Endothelial cell (in vitro differentiated cells): ENCODE measurements at regions not wholly inside any gene's neighbourhood (a gene's known extent, or its start where the extent isn't known, plus 50 kb on each side); places are given as distances from the start of the nearest gene placed in this dataset.

Experiments
- DNase-seq: peaks from one replicate; pipeline ENCODE4 v3.0.0; 2021; ENCODE audit warnings: low spot score
- H3K27ac Mint-ChIP-seq: one replicate; pipeline ENCODE4 v1.8.0; 2021; ENCODE audit warnings: mixed read lengths, inconsistent platforms; ENCODE audit not compliant: unreplicated experiment
- H3K27me3 Mint-ChIP-seq: one replicate; pipeline ENCODE4 v1.8.0; 2021; ENCODE audit warnings: mild to moderate bottlenecking, moderate library complexity, mixed read lengths, inconsistent platforms; ENCODE audit not compliant: unreplicated experiment
- H3K36me3 Mint-ChIP-seq: one replicate; pipeline ENCODE4 v1.8.0; 2021; ENCODE audit warnings: mild to moderate bottlenecking, low read depth, mixed read lengths, inconsistent platforms; ENCODE audit not compliant: unreplicated experiment
- H3K4me1 Mint-ChIP-seq: one replicate; pipeline ENCODE4 v1.8.0; 2021; ENCODE audit warnings: mild to moderate bottlenecking, mixed read lengths, inconsistent platforms; ENCODE audit not compliant: unreplicated experiment
- H3K4me3 Mint-ChIP-seq: one replicate; pipeline ENCODE4 v1.8.0; 2021; ENCODE audit warnings: mild to moderate bottlenecking, mixed read lengths, inconsistent platforms; ENCODE audit not compliant: unreplicated experiment
- H3K9me3 Mint-ChIP-seq: one replicate; pipeline ENCODE4 v1.8.0; 2021; ENCODE audit warnings: mixed read lengths, inconsistent platforms; ENCODE audit not compliant: unreplicated experiment
- CTCF ChIP-seq: fragments of 200-600 bp; sonication (generic); IDR thresholded peaks from one replicate; pipeline ENCODE4 v1.5.0; 2021; ENCODE audit warnings: antibody characterized with exemption; ENCODE audit not compliant: unreplicated experiment

- Mint-ChIP-seq H3K4me1 (no peaks in the 10 kb centered on the region), H3K27me3 (peaks cover 1% of the 10 kb centered on the region), H3K4me3 (no peak overlapping the region), H3K36me3 (no peaks in the 10 kb centered on the region), H3K27ac (no peak overlapping the region), H3K9me3 (no peaks in the 10 kb centered on the region)
- DNase-seq = no peak
- TF ChIP-seq CTCF = no peak
Observed at GRCh38 chr4:156710365-156711192, 261.0 kb downstream of the PDGFC start.

DNA sequence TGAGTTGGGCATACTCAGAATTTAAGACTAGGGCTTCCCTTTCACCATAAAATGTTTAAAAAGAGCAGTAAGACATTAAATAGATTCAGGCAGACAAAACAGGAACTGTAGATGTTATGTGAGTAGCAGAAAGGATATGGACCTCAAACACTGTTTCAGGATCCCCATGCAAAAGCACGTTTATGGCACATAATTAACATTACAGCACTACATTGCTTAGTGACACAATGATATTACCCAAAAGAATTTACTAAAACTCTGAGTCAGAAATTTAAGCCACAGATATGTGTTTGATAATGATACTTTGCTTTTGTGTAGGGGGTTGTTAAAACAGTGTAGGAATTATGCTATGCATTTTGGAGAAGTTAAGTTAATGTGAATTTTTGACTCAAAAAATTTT is 266.3 kb downstream of the PDGFC start:
- DNase-seq = no peak
- Mint-ChIP-seq H3K4me1 (peaks cover 2% of the 10 kb centered on the region), H3K9me3 (no peaks in the 10 kb centered on the region), H3K36me3 (no peaks in the 10 kb centered on the region), H3K27me3 (no peaks in the 10 kb centered on the region), H3K27ac (no peak overlapping the region), H3K4me3 (no peak overlapping the region)
- TF ChIP-seq CTCF = no peak

GRCh38 chr4:156695163-156695562 is 276.4 kb downstream of the PDGFC start:
- H3K4me3 Mint-ChIP-seq = no peak overlapping the region
- H3K9me3 Mint-ChIP-seq = no peaks in the 10 kb centered on the region
- H3K27me3 Mint-ChIP-seq = no peaks in the 10 kb centered on the region
- no peak overlapping the region for H3K27ac Mint-ChIP-seq
- H3K4me1 Mint-ChIP-seq = no peaks in the 10 kb centered on the region
- H3K36me3 Mint-ChIP-seq = no peaks in the 10 kb centered on the region
- DNase-seq = no peak
- TF ChIP-seq CTCF = no peak

GRCh38 chr4:156694413-156694812 is 277.2 kb downstream of the PDGFC start:
- TF ChIP-seq CTCF = no peak
- no peaks in the 10 kb centered on the region for H3K4me1 Mint-ChIP-seq
- no peaks in the 10 kb centered on the region for H3K9me3 Mint-ChIP-seq
- H3K4me3 Mint-ChIP-seq = no peak overlapping the region
- DNase-seq = no peak
- no peaks in the 10 kb centered on the region for H3K27me3 Mint-ChIP-seq
- no peaks in the 10 kb centered on the region for H3K36me3 Mint-ChIP-seq
- no peak overlapping the region for H3K27ac Mint-ChIP-seq

GRCh38 chr4:156693557-156693956 is 278.0 kb downstream of the PDGFC start:
- H3K4me3 Mint-ChIP-seq = no peak overlapping the region
- H3K9me3 Mint-ChIP-seq = no peaks in the 10 kb centered on the region
- no peak overlapping the region for H3K27ac Mint-ChIP-seq
- H3K36me3 Mint-ChIP-seq = no peaks in the 10 kb centered on the region
- no peak for TF ChIP-seq CTCF
- no peaks in the 10 kb centered on the region for H3K27me3 Mint-ChIP-seq
- H3K4me1 Mint-ChIP-seq = no peaks in the 10 kb centered on the region
- DNase-seq = no peak
